B cell (primary cell): ENCODE measurements at regions not wholly inside any gene's neighbourhood (a gene's known extent, or its start where the extent isn't known, plus 50 kb on each side); places are given as distances from the start of the nearest gene placed in this dataset.

Experiments used
- EZH2 ChIP-seq: IDR thresholded peaks from 2 replicates; pipeline ENCODE4 v1.6.1; 2012; ENCODE audit warnings: borderline replicate concordance, low read depth, mild to moderate bottlenecking, moderate library complexity, low read length; ENCODE audit not compliant: insufficient read depth, poor library complexity, severe bottlenecking
- TF ChIP-seq, protein P1 (sequence below): fragments of 200-600 bp; IDR thresholded peaks from one replicate; pipeline ENCODE4 v1.8.0; 2022; ENCODE audit warnings: antibody characterized with exemption, mild to moderate bottlenecking

DNA sequence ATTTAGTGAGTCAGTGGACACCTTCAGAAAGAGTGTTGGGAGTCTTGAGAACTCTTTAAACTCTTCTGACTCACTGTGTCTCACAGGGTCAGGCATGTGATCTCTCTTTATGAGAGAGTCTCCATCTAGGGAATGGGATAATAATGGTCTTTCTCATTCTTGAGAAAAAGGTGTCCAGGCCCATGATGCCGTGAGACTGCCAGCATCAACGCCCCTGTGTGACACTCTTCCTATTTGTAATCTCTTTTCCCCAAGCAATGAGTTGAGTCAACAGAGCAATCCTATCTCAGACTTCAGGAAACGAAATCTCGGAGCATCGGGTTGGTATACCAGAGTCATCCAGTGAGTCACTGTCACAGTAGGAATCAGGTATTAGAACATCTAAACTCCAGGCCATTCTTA is 82.3 kb upstream of the BMP2 start:
- TF ChIP-seq, protein P1, sequence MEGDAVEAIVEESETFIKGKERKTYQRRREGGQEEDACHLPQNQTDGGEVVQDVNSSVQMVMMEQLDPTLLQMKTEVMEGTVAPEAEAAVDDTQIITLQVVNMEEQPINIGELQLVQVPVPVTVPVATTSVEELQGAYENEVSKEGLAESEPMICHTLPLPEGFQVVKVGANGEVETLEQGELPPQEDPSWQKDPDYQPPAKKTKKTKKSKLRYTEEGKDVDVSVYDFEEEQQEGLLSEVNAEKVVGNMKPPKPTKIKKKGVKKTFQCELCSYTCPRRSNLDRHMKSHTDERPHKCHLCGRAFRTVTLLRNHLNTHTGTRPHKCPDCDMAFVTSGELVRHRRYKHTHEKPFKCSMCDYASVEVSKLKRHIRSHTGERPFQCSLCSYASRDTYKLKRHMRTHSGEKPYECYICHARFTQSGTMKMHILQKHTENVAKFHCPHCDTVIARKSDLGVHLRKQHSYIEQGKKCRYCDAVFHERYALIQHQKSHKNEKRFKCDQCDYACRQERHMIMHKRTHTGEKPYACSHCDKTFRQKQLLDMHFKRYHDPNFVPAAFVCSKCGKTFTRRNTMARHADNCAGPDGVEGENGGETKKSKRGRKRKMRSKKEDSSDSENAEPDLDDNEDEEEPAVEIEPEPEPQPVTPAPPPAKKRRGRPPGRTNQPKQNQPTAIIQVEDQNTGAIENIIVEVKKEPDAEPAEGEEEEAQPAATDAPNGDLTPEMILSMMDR: no peak
- no peak for TF ChIP-seq EZH2
